HepG2 (cell line): ENCODE measurements at regions not wholly inside any gene's neighbourhood (a gene's known extent, or its start where the extent isn't known, plus 50 kb on each side); places are given as distances from the start of the nearest gene placed in this dataset.

ENCODE experiments used
- CTCF ChIP-seq: sonication (generic); formaldehyde crosslinking; IDR thresholded peaks from 2 replicates; pipeline ENCODE4 v1.5.0; 2020; ENCODE audit warnings: mild to moderate bottlenecking, missing genetic modification reagents, moderate library complexity
- IKZF4 ChIP-seq: sonication (generic); formaldehyde crosslinking; IDR thresholded peaks from 2 replicates; pipeline ENCODE4 v1.5.1; 2020; ENCODE audit warnings: borderline replicate concordance, mild to moderate bottlenecking, low read depth, missing genetic modification reagents; ENCODE audit errors: not compliant biosample characterization
- POLR2AphosphoS5 ChIP-seq: IDR thresholded peaks from 2 replicates; pipeline ENCODE4 v1.6.1; 2012; ENCODE audit warnings: low read depth, low read length
- TOE1 ChIP-seq: sonication (generic); formaldehyde crosslinking; IDR thresholded peaks from 2 replicates; pipeline ENCODE4 v1.4.0; 2020; ENCODE audit warnings: mild to moderate bottlenecking, missing genetic modification reagents

DNA sequence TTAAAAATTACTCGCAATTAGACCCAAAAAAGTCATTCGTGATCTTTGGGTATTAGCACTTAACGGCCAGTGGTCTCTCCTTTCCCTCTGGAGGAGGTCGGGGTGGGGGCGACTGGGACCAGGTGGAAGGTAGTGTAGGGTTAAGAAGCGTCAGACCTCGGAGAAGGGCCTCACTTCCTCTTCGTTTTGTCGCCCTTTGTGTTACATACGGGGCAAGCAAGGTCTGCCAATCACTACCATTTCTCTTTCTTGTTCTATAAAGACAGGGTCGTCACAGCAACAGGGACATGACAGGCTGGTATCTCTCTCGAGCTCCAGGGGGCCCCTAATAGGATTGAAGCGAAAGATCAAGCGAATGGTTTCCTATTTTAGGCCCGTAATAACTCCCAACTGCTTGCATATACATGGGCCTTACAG is 136.6 kb downstream of the INSIG2 start:
- TF ChIP-seq CTCF (CRISPR knock-in tag), result no peak
- no peak for TF ChIP-seq TOE1 (CRISPR knock-in tag)
- TF ChIP-seq IKZF4 (CRISPR knock-in tag), result no peak
- TF ChIP-seq POLR2AphosphoS5, result no peak
